ENCODE measurements at regions not wholly inside any gene's neighbourhood (a gene's known extent, or its start where the extent isn't known, plus 50 kb on each side); places are given as distances from the start of the nearest gene placed in this dataset.

GRCh38 chr5:34606101-34606500 is 50.0 kb upstream of the RAI14 start:
- Histone ChIP-seq H3K36me3 (ENCODE audit: control insufficient read depth, insufficient read depth, low read length) (no peaks in the 10 kb centered on the region), H3K4me3 (ENCODE audit: low read length) (no peak overlapping the region), H3K27ac (ENCODE audit: low read depth, low read length) (no peak overlapping the region), H3K27me3 (ENCODE audit: control insufficient read depth, insufficient read depth, low read length, poor library complexity, severe bottlenecking) (no peaks in the 10 kb centered on the region), H3K9me3 (ENCODE audit: control insufficient read depth, low read length) (no peaks in the 10 kb centered on the region), H3K9ac (ENCODE audit: extremely low read depth, low read length, poor library complexity, severe bottlenecking) (no peak overlapping the region), H3K4me1 (ENCODE audit: control insufficient read depth, insufficient read depth, low read length) (peaks cover 3% of the 10 kb centered on the region)
- WGBS, 2 experiments (ENCODE audit: insufficient coverage in 1 of 2, insufficient read length in 1 of 2), result 78 to 85% methylated on average over 3 of the region's 4 CpGs
- H3K4me3 Mint-ChIP-seq, result no peak overlapping the region
- no peak for DNase-seq
- H3K4me1 Mint-ChIP-seq, result peaks cover 12% of the 10 kb centered on the region
- no peak overlapping the region for H3K27ac Mint-ChIP-seq
- H3K9me3 Mint-ChIP-seq, result peaks cover 3% of the 10 kb centered on the region
- no peak for TF ChIP-seq CTCF (conservative IDR thresholded peaks at IDR 0.05)
- H3K36me3 Mint-ChIP-seq (ENCODE audit: low read depth), result no peaks in the 10 kb centered on the region
- no peaks in the 10 kb centered on the region for H3K27me3 Mint-ChIP-seq (ENCODE audit: insufficient read depth)

Measured in endodermal cell (in vitro differentiated cells).